ENCODE measurements at regions not wholly inside any gene's neighbourhood (a gene's known extent, or its start where the extent isn't known, plus 50 kb on each side); places are given as distances from the start of the nearest gene placed in this dataset.

- TF ChIP-seq EP300 (IDR thresholded peaks at IDR 0.05; ENCODE audit: borderline replicate concordance in 1 of 2, control insufficient read depth in 1 of 2, low read depth in 2 of 2, low read length in 2 of 2) (peak in 1 of 2 experiments; percentile 11; a peak in 1 of 4 replicates), MTA2 (IDR thresholded peaks at IDR 0.05; ENCODE audit: low read depth) (peak; percentile 65; the same call in 1 of the 2 replicates), ZSCAN29 (IDR thresholded peaks at IDR 0.05) (no peak), ETV6 (conservative IDR thresholded peaks at IDR 0.05 in 1 of 2, IDR thresholded peaks at IDR 0.05 in 1 of 2; ENCODE audit: borderline replicate concordance in 1 of 2, low read depth in 1 of 2) (no peak), DPF2 (IDR thresholded peaks at IDR 0.05) (0 out of 2 replicates have a peak, but pooled peaks have one; percentile 38), NFIC (IDR thresholded peaks at IDR 0.05; ENCODE audit: low read depth, low read length) (no peak), IKZF2 (IDR thresholded peaks at IDR 0.05) (peak; percentile 22 to 34; a peak in 2 of 4 replicates), BHLHE40 (IDR thresholded peaks at IDR 0.05; ENCODE audit: borderline replicate concordance in 1 of 2, low read depth in 2 of 2, low read length in 1 of 2) (peak in 1 of 2 experiments; percentile 39; a peak in 1 of 4 replicates), RUNX3 (IDR thresholded peaks at IDR 0.05; ENCODE audit: low read length) (0 out of 2 replicates have a peak, but pooled peaks have one; percentile 15), GATAD2B (conservative IDR thresholded peaks at IDR 0.05; ENCODE audit: low read depth) (no peak), MLLT1 (IDR thresholded peaks at IDR 0.05) (no peak), IKZF1 (conservative IDR thresholded peaks at IDR 0.05) (peak; percentile 29; the same call in 1 of the 2 replicates), SP1 (IDR thresholded peaks at IDR 0.05; ENCODE audit: low read depth, low read length) (no peak), ZNF24 (IDR thresholded peaks at IDR 0.05) (0 out of 2 replicates have a peak, but pooled peaks have one; percentile 39)
- ChIA-PET RAD21 (ENCODE audit: unreplicated experiment) (interaction anchor here (1.7 kb wide), 1 partner anchor 138 kb away, joined by 4 read pairs; no protein-coding TSS in a partner anchor), CTCF (no interaction called here), POLR2A (no interaction called here), SMC1A (ENCODE audit: uncharacterized antibody, unreplicated experiment) (interaction anchor here (1.4 kb wide), 1 partner anchor 50 kb away, joined by 4 read pairs; no protein-coding TSS in a partner anchor)
- WGBS (ENCODE audit: insufficient coverage, insufficient replicate concordance, low lambda C conversion rate, missing lambda C conversion rate), result 95% methylated on average over 1 of the region's 1 CpG
- BruUV-seq (replicated peaks), result no TSS peak
- in situ Hi-C loops (cut with MboI), result no loop called here
- H3K79me2 ChIP-seq (ENCODE audit: control insufficient read depth, insufficient read depth, low read length), result no peaks in the 10 kb centered on the region
- no peak overlapping the region for H3K27ac ChIP-seq (ENCODE audit: control insufficient read depth, insufficient read depth)
- no peak overlapping the region for H3K4me2 ChIP-seq (ENCODE audit: control insufficient read depth, insufficient read depth)
- H3K9me3 ChIP-seq (replicated peaks; ENCODE audit: control insufficient read depth, insufficient read depth, low read length), result no peaks in the 10 kb centered on the region; the same call in 1 of the 3 replicates
- FAIRE-seq (peak; percentile 54), DNase-seq (ENCODE audit: low read depth, low spot score) (no peak), ATAC-seq (peak; percentile 78)
- no peaks in the 10 kb centered on the region for H3K36me3 ChIP-seq (ENCODE audit: control insufficient read depth in 2 of 2, insufficient read depth in 2 of 2, low read length in 1 of 2)
- H3K9ac ChIP-seq (ENCODE audit: control insufficient read depth, insufficient read depth, low read length), result no peak overlapping the region
- no peaks in the 10 kb centered on the region for H4K20me1 ChIP-seq (ENCODE audit: control insufficient read depth, insufficient read depth)
- no peaks in the 10 kb centered on the region for H3K27me3 ChIP-seq (replicated peaks in 1 of 2; ENCODE audit: control insufficient read depth in 2 of 2, insufficient read depth in 2 of 2, low read length in 1 of 2)
- intact Hi-C loops (cut with micrococcal nuclease; ENCODE audit: unreplicated experiment), result no loop called here
- H2AFZ ChIP-seq (ENCODE audit: control insufficient read depth, low read depth, low read length), result no peak overlapping the region
- H3K4me3 ChIP-seq, result no peak overlapping the region
- H3K4me1 ChIP-seq (ENCODE audit: control insufficient read depth, insufficient read depth, low read length), result no peaks in the 10 kb centered on the region
Observed at GRCh38 chr2:75294362-75294761, 95.0 kb upstream of the TACR1 start.

All from GM12878 (cell line).